HepG2 (cell line): ENCODE measurements at regions not wholly inside any gene's neighbourhood (a gene's known extent, or its start where the extent isn't known, plus 50 kb on each side); places are given as distances from the start of the nearest gene placed in this dataset.

Experiments used
- ATAC-seq: fragments of 200-7000 bp; cut with Tn5 transposase; 3 replicates; pipeline ENCODE4 v1.9.1; 2020; ENCODE audit warnings: mild to moderate bottlenecking, moderate library complexity
- BruUV-seq: library from RNA; stranded (reverse); fragments of 400-500 nt; replicated peaks from 2 replicates; lab custom pipeline; 2021; lab: Mats Ljungman, UMichigan
- CTCF ChIA-PET: fragments of 300-600 bp; formaldehyde crosslinking; extraction: SDS; loops from one replicate; lab custom pipeline; 2021; ENCODE audit warnings: low total read pairs, inconsistent platforms, low intra/inter-chr PET ratio; lab: Yijun Ruan, JAX
- POLR2A ChIA-PET: fragments of 350-600 bp; sonication (Branson Sonifier 250); formaldehyde crosslinking; loops from one replicate; lab custom pipeline; 2020; ENCODE audit warnings: antibody characterized with exemption, inconsistent platforms; lab: Yijun Ruan, JAX
- DNase-seq: peaks from one replicate; pipeline ENCODE4 v3.0.0-alpha.2; 2015; ENCODE audit warnings: low spot score
- FAIRE-seq: peaks from 3 replicates; lab custom pipeline; 2011; peaks lifted over from hg19 to GRCh38; lab: Jason Lieb, UNC
- H2AFZ ChIP-seq: one replicate; pipeline ENCODE4 v1.6.1; 2011; ENCODE audit warnings: low read length, inconsistent platforms
- H3K27ac ChIP-seq: fragments of 300-600 bp; 3 replicates; pipeline ENCODE4 v1.8.0; 2011; ENCODE audit warnings: mixed run types, mild to moderate bottlenecking, mixed read lengths, low read length, inconsistent platforms; ENCODE audit not compliant: insufficient read depth; ENCODE audit errors: extremely low read length
- H3K27me3 ChIP-seq, 2 experiments: fragments of 200-600 bp in 1 of 2; 2 replicates in 1 of 2; 3 replicates in 1 of 2; pipeline versions ENCODE4 v1.6.0 to v1.8.0; 2011; ENCODE audit warnings: low read length in 2 of 2, mild to moderate bottlenecking in 2 of 2, moderate library complexity in 2 of 2, inconsistent platforms in 1 of 2; ENCODE audit not compliant: insufficient read depth in 2 of 2, control insufficient read depth in 1 of 2
- H3K36me3 ChIP-seq, 2 experiments: fragments of 200-600 bp in 1 of 2; replicated peaks in 1 of 2; 2 replicates in 1 of 2; 3 replicates in 1 of 2; pipeline versions ENCODE4 v1.5.1 to v1.8.0; 2011; ENCODE audit warnings: low read length in 2 of 2, inconsistent platforms in 1 of 2; ENCODE audit not compliant: insufficient read depth in 2 of 2, control insufficient read depth in 1 of 2
- H3K4me1 ChIP-seq: 2 replicates; pipeline ENCODE4 v1.5.1; 2012; ENCODE audit warnings: low read length, inconsistent platforms; ENCODE audit not compliant: insufficient read depth
- H3K4me2 ChIP-seq: 2 replicates; pipeline ENCODE4 v1.6.0; 2011; ENCODE audit warnings: low read depth, low read length, inconsistent platforms
- H3K4me3 ChIP-seq, 3 experiments: fragments of 200-600 bp in 1 of 3; sonication (generic), shearing (Covaris generic) in 1 of 3; replicated peaks in 1 of 3; 2 replicates each; pipeline ENCODE4 v1.5.1; 2011 to 2016; ENCODE audit warnings: low read length in 3 of 3, inconsistent platforms in 2 of 3, low read depth in 2 of 3, mild to moderate bottlenecking in 2 of 3, control low read depth in 1 of 3, mixed read lengths in 1 of 3; ENCODE audit not compliant: insufficient read depth in 1 of 3
- H3K79me2 ChIP-seq: one replicate; pipeline ENCODE4 v1.6.1; 2011; ENCODE audit warnings: low read length, inconsistent platforms; ENCODE audit not compliant: insufficient read depth
- H3K9ac ChIP-seq: 2 replicates; pipeline ENCODE4 v1.6.0; 2011; ENCODE audit warnings: mild to moderate bottlenecking, low read depth, low read length, inconsistent platforms; ENCODE audit not compliant: insufficient read depth
- H3K9me3 ChIP-seq: 2 replicates; pipeline ENCODE4 v1.5.1; 2012; ENCODE audit warnings: mild to moderate bottlenecking, low read length
- H4K20me1 ChIP-seq: 2 replicates; pipeline ENCODE4 v1.6.0; 2011; ENCODE audit warnings: inconsistent platforms, mild to moderate bottlenecking, low read length, moderate library complexity; ENCODE audit not compliant: insufficient read depth
- AHR ChIP-seq: IDR thresholded peaks from 2 replicates; pipeline ENCODE4 v1.6.1; 2018; ENCODE audit warnings: missing genetic modification reagents, missing compliant biosample characterization
- ELF3 ChIP-seq: IDR thresholded peaks from 2 replicates; pipeline ENCODE4 v1.6.1; 2016; ENCODE audit warnings: missing genetic modification reagents, missing compliant biosample characterization
- PHF20 ChIP-seq: sonication (generic); formaldehyde crosslinking; IDR thresholded peaks from 2 replicates; pipeline ENCODE4 v1.5.0; 2020; ENCODE audit warnings: mild to moderate bottlenecking, missing genetic modification reagents
- REL ChIP-seq: sonication (generic); formaldehyde crosslinking; conservative IDR thresholded peaks from 2 replicates; pipeline ENCODE4 v1.8.0; 2022; ENCODE audit warnings: mild to moderate bottlenecking, missing genetic modification reagents, moderate library complexity
- STAT5B ChIP-seq: sonication (generic); formaldehyde crosslinking; IDR thresholded peaks from 2 replicates; pipeline ENCODE4 v1.4.0; 2020; ENCODE audit warnings: missing genetic modification reagents
- TRIM24 ChIP-seq: sonication (generic); formaldehyde crosslinking; IDR thresholded peaks from 2 replicates; pipeline ENCODE4 v1.8.0; 2022; ENCODE audit warnings: mild to moderate bottlenecking, missing genetic modification reagents
- ZBTB20 ChIP-seq: sonication (generic); formaldehyde crosslinking; IDR thresholded peaks from 2 replicates; pipeline ENCODE4 v1.8.1; 2023; ENCODE audit warnings: missing genetic modification reagents, low read depth, mild to moderate bottlenecking, borderline replicate concordance
- ZNF10 ChIP-seq: sonication (generic); formaldehyde crosslinking; IDR thresholded peaks from 2 replicates; pipeline ENCODE4 v1.4.0; 2020; ENCODE audit warnings: mild to moderate bottlenecking, low read depth, missing genetic modification reagents, borderline replicate concordance
- WGBS: methylation state at CpG from one replicate; pipeline ENCODE4 v1.1.6; 2017; ENCODE audit warnings: low lambda C conversion rate; 5-methylcytosine and 5-hydroxymethylcytosine counted together
- in situ Hi-C: cut with HindIII; loops from 2 replicates; pipeline ENCODE4 v1.10.0; 2017; ENCODE audit warnings: low pct_unique_long_range_greater_than_20kb; ENCODE audit not compliant: extremely low pct_ligation_motif_present
- intact Hi-C: fragments of 100-400 bp; cut with micrococcal nuclease; formaldehyde crosslinking; loops from one replicate; pipeline ENCODE4 v1.10.0; 2022; ENCODE audit not compliant: unreplicated experiment
- TF ChIP-seq, protein P1 (sequence below): sonication (generic); formaldehyde crosslinking; IDR thresholded peaks from 2 replicates; pipeline ENCODE4 v1.5.0; 2020; ENCODE audit warnings: missing genetic modification reagents
- TF ChIP-seq, protein P2 (sequence below): sonication (generic); formaldehyde crosslinking; IDR thresholded peaks from 2 replicates; pipeline ENCODE4 v1.4.0; 2020; ENCODE audit warnings: missing genetic modification reagents
- TF ChIP-seq, protein P3 (sequence below): sonication (generic); formaldehyde crosslinking; IDR thresholded peaks from 2 replicates; pipeline ENCODE4 v1.5.1; 2020; ENCODE audit warnings: missing genetic modification reagents, mild to moderate bottlenecking, borderline replicate concordance

DNA sequence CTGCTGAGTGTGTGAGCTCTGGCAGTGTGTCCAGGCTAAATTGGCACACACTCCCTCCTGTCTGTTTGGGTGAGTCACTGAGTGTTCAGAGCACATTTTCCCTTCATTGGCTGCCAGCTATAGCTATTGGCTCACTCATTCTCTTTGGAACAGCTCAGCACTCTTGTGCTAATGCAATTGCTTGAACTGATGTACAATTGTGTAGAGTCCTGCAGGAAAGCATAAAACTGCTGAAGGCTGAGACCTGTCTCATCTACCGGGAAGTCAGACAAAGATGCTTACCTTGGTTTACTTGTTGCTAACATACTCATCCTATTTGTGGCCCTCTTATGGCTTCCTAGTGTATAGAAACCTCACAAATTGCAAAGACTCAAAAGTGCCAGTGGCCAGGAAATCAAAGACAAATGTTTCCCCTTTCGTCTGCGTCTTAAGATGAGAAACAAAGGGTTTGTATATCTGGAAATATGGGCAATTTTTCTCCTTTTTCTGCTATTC lies 351.0 kb downstream of the BCKDHB start:
- Histone ChIP-seq H3K79me2 (no peaks in the 10 kb centered on the region), H3K9me3 (no peaks in the 10 kb centered on the region), H3K36me3 (no peaks in the 10 kb centered on the region), H3K27me3 (no peaks in the 10 kb centered on the region), H3K9ac (no peak overlapping the region), H3K27ac (no peak overlapping the region), H3K4me1 (no peaks in the 10 kb centered on the region), H3K4me2 (no peak overlapping the region), H4K20me1 (no peaks in the 10 kb centered on the region), H3K4me3 (no peak overlapping the region), H2AFZ (no peak overlapping the region)
- intact Hi-C loops = no loop called here
- POLR2A ChIA-PET = no interaction called here
- no peak for ATAC-seq
- BruUV-seq = no TSS peak
- FAIRE-seq = no peak
- 64% methylated on average over 3 of the region's 3 CpGs for whole genome bisulfite sequencing
- no peak for DNase-seq
- CTCF ChIA-PET = no interaction called here
- TF ChIP-seq, protein P1, sequence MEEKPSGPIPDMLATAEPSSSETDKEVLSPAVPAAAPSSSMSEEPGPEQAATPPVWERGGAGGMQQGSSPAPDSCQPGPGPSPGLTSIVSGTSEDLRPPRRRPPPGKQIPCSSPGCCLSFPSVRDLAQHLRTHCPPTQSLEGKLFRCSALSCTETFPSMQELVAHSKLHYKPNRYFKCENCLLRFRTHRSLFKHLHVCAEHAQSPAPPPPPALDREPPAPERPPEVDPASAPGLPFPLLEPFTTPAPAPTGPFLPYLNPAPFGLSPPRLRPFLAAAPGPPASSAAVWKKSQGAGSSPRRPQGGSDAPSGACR (CRISPR knock-in tag) = no peak
- no peak for TF ChIP-seq AHR (CRISPR knock-in tag)
- TF ChIP-seq, protein P2, sequence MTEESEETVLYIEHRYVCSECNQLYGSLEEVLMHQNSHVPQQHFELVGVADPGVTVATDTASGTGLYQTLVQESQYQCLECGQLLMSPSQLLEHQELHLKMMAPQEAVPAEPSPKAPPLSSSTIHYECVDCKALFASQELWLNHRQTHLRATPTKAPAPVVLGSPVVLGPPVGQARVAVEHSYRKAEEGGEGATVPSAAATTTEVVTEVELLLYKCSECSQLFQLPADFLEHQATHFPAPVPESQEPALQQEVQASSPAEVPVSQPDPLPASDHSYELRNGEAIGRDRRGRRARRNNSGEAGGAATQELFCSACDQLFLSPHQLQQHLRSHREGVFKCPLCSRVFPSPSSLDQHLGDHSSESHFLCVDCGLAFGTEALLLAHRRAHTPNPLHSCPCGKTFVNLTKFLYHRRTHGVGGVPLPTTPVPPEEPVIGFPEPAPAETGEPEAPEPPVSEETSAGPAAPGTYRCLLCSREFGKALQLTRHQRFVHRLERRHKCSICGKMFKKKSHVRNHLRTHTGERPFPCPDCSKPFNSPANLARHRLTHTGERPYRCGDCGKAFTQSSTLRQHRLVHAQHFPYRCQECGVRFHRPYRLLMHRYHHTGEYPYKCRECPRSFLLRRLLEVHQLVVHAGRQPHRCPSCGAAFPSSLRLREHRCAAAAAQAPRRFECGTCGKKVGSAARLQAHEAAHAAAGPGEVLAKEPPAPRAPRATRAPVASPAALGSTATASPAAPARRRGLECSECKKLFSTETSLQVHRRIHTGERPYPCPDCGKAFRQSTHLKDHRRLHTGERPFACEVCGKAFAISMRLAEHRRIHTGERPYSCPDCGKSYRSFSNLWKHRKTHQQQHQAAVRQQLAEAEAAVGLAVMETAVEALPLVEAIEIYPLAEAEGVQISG (CRISPR knock-in tag) = no peak
- no peak for TF ChIP-seq PHF20 (CRISPR knock-in tag)
- no peak for TF ChIP-seq REL
- TF ChIP-seq TRIM24 (CRISPR knock-in tag) = no peak
- TF ChIP-seq ZNF10 = no peak
- no peak for TF ChIP-seq ELF3 (CRISPR knock-in tag)
- no peak for TF ChIP-seq ZBTB20 (CRISPR knock-in tag)
- no peak for TF ChIP-seq STAT5B (CRISPR knock-in tag)
- TF ChIP-seq, protein P3, sequence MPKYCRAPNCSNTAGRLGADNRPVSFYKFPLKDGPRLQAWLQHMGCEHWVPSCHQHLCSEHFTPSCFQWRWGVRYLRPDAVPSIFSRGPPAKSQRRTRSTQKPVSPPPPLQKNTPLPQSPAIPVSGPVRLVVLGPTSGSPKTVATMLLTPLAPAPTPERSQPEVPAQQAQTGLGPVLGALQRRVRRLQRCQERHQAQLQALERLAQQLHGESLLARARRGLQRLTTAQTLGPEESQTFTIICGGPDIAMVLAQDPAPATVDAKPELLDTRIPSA = no peak
- in situ Hi-C loops = no loop called here
